ENCODE measurements at regions not wholly inside any gene's neighbourhood (a gene's known extent, or its start where the extent isn't known, plus 50 kb on each side); places are given as distances from the start of the nearest gene placed in this dataset.

- no peak for DNase-seq
- intact Hi-C loops (cut with DNase I), result no loop called here
Observed at GRCh38 chr1:75074831-75075395, 59.3 kb upstream of the LHX8 start.

GRCh38 chr1:75079538-75080290, 54.5 kb upstream of the LHX8 start:
- no peak for DNase-seq

GRCh38 chr1:75083223-75083622, 51.0 kb upstream of the LHX8 start:
- intact Hi-C loops (cut with DNase I), result no loop called here
- DNase-seq, result no peak

More at GRCh38 chr1:75079538-75080290, 54.5 kb upstream of the LHX8 start:
- intact Hi-C loops (cut with DNase I), result no loop called here

- no peak for DNase-seq
- intact Hi-C loops (cut with DNase I), result no loop called here
Observed at GRCh38 chr1:75083848-75084514, 50.2 kb upstream of the LHX8 start.

Data from posterior cingulate gyrus (tissue), 11 donors.